GM19328 (cell line): ENCODE measurements at regions not wholly inside any gene's neighbourhood (a gene's known extent, or its start where the extent isn't known, plus 50 kb on each side); places are given as distances from the start of the nearest gene placed in this dataset.
"Not testable (repeated sequence)": the region's sequence is repeated elsewhere in the genome, so short reads cannot be mapped to it uniquely, and the experiment has no call there.

ENCODE experiments used
- ATAC-seq: cut with Tn5 transposase; IDR thresholded peaks from one replicate; pipeline ENCODE4 v1.9.1; 2021; ENCODE audit warnings: mild to moderate bottlenecking, moderate library complexity; ENCODE audit not compliant: unreplicated experiment

DNA sequence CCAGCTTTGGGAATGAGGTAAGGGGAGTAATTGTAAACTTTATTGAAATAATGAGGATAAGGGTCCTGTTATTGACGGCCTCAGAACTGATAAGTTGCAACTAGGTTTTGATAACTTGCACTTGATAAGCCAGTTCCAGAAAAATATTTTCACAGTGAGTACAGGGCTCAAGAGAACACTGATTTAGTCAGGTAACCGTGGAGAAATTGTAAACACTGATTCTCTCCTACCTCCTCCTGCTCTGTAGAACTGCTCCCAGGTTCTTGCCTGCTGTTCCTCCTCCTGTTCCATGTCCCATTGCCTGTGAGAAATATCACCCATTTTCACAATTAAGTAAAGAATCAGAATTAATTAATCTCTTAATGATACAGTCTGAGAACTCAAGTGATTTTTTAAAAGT, 55.0 kb upstream of the CXXC4 start:
- ATAC-seq = no peak

DNA sequence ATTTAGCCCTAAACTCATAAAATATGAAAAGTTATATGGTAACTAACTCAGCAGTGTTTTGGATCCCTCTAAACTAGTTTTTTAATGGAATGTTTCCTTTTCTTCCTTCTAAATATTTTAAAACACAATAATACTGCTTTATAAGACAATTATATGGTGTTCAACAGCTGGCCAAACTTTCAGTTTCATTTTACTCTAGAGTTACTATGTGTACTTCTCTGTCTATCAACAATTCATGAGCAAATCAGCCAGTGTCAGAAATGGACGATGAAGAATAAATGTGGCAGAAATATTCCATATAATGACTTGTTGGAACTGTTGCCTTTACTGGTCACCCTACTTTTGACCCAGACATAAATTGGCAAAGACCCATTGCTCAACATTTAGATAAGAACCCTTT, 64.8 kb upstream of the CXXC4 start:
- no peak for ATAC-seq

- no peak for ATAC-seq
Observed at GRCh38 chr4:104571341-104571740, 76.6 kb upstream of the CXXC4 start.

- ATAC-seq = no peak
Observed at GRCh38 chr4:104574371-104574770, 79.7 kb upstream of the CXXC4 start.

GRCh38 chr4:104575278-104575677, 80.6 kb upstream of the CXXC4 start:
- ATAC-seq = no peak

GRCh38 chr4:104577405-104577804, 82.7 kb upstream of the CXXC4 start:
- no peak for ATAC-seq

GRCh38 chr4:104581476-104581875, 86.8 kb upstream of the CXXC4 start:
- not testable (repeated sequence) for ATAC-seq

DNA sequence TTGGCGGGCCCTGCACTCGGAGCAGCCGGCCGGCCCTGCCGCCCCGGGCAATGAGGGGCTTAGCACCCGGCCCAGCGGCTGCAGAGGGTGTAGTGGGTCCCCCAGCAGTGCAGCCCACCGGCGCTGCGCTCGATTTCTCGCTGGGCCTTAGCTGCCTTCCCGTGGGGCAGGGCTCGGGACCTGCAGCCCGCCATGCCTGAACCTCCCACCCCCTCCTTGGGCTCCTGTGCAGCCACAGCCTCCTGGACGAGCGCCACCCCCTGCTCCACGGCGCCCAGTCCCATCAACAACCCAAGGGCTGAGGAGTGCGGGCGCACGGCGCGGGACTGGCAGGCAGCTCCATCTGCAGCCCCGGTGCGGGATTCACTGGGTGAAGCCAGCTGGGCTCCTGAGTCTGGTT, 87.4 kb upstream of the CXXC4 start:
- not testable (repeated sequence) for ATAC-seq

DNA sequence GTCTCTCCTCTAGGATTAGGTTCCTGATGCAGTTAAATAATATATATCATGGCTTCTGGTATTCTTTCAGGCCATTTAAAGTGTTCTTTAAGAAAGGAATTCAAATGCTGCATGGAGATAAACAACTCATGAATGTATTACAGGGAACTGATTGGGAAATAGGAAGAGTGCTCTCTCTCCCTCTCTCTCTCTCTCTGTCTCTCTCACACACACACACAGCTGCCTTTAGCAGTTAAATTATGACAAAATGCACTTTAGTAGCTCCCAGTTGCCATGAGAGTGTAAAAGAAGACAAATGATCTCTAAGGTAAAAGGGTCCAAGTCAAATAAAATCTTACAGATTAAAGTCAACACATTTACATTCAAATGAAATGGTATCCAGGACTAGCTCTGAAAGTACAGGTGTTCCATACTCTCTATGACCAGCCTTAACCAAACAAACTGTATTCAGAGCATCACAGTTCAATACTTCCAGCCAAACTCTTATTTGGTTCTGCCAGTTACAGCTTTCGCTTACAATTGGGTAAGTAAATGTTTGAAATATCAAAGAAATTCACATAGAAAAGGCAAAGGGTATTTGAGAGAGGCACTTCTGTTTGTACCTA, 94.7 kb upstream of the CXXC4 start:
- no peak for ATAC-seq

DNA sequence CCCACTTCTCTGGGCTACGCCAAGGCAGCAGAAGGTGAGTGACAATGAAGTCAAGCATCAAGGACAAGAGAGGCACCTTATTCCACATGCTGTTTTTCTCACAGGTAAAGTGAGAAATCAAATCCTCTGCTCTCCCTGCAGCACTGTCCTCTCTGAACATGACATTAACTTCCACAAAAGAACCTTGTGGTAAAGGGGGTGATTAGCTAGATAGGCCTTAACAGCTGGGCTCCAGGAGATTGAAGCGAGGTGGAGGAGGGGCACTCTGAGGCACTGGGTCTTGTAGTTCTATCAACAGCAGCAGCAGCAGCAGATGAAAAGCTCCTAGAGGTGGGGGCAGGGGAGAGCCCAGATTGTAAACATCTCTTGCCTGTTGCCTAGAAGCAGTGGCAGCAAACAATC, 96.8 kb upstream of the CXXC4 start:
- ATAC-seq = no peak

DNA sequence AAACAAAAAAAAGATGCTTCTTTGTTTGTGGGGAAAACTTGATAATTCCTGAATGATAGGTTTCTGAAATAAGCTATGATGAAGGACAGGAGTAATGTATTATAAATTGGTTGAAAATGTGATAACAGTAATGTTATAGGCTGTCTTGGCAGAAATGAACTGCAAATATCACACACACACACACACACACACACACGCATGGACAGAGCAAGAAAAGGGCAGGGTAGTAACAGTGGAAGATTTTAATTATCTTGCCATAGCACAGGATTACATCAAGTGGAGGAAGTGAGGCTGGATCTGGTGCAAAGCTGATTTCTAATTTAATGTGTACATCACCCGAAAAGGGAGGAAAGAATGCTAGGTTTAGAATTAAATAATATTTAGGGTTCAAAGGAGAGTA, 97.5 kb upstream of the CXXC4 start:
- ATAC-seq = no peak

DNA sequence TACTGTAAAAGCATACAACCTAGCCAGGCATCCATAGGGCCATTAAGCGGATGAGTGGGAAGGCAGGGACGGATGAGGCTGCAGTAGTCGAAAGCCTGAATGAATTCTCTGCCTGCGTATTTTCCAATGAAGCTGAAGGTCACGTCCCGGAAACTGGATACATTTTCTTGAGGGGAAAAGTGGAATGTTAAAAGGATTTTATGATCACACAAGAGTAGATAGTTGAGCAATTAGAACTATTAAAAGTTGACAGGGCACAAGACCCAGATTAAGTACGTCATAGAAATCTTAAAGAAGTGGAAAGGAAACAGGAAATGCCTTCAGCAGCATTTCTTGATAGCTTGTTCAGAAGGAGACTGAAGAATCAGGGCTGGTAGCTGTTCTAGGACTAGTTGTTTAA, 98.3 kb upstream of the CXXC4 start:
- ATAC-seq = no peak

DNA sequence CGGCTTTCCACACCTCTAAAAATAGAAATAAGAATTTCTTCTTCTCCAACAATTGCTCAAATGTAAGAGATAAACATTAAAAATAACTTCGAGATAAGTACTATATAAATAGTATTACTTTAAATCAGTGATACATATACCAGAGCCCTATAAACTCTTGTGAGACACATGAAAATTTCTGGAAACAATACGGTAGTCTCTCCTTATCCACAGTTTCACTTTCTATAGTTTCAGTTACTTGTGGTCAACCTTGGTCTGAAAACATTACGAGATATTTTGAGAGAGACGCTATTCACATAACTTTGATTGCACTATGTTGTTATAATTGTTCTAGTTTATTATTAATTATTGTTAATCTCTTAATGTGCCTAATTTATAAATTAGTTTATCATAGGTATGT, 101.5 kb upstream of the CXXC4 start:
- no peak for ATAC-seq

- ATAC-seq = no peak
Observed at GRCh38 chr4:104615496-104615895, 120.8 kb upstream of the CXXC4 start.

- ATAC-seq = no peak
Observed at GRCh38 chr4:104615926-104616325, 121.2 kb upstream of the CXXC4 start.

GRCh38 chr4:104616401-104616820, 121.7 kb upstream of the CXXC4 start:
- ATAC-seq = no peak

- ATAC-seq = no peak
Observed at GRCh38 chr4:104625706-104626105, 131.0 kb upstream of the CXXC4 start.

GRCh38 chr4:104629601-104630000, 134.9 kb upstream of the CXXC4 start:
- ATAC-seq = no peak

GRCh38 chr4:104630272-104630671, 135.6 kb upstream of the CXXC4 start:
- ATAC-seq = no peak

- no peak for ATAC-seq
Observed at GRCh38 chr4:104631000-104631399, 136.3 kb upstream of the CXXC4 start.

DNA sequence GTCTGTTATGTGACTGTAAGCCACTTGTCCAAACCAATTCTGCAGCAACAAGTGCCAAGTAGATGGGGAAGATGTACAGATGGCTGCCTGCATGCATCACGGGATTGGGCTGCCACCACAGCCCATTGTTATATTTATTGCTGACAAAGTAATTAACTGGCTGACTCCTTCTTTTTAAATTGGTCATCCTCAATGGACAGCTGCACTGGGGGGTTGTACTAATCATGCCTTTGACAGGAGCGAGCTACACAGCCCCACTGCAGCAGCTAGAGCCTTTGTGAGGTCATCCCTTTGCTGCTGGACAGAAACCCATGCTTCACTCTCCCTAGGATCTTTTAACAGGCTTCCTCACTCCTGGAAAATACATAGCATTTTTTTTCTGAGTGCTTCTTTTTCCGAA, 146.7 kb upstream of the CXXC4 start:
- ATAC-seq = no peak

- ATAC-seq = no peak
Observed at GRCh38 chr4:104642521-104642920, 147.8 kb upstream of the CXXC4 start.

DNA sequence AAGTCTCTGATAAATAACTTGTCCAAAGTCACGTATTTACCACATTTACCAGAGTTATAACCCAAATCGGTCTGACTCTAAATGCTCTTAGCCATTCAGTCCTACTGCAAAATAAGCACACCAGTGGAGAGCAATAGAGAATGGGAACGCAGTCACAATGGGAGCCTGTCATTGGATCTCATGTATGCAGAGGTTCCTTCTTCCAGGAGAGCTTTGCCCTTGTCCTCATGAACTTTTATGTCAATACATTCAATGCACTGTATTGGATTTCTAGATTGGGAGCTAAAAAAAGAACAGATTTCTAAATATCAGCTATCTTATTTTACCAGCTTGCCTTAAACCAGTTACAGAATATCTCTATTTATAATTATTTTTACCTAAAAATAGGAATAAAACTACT, 149.1 kb upstream of the CXXC4 start:
- ATAC-seq = no peak

DNA sequence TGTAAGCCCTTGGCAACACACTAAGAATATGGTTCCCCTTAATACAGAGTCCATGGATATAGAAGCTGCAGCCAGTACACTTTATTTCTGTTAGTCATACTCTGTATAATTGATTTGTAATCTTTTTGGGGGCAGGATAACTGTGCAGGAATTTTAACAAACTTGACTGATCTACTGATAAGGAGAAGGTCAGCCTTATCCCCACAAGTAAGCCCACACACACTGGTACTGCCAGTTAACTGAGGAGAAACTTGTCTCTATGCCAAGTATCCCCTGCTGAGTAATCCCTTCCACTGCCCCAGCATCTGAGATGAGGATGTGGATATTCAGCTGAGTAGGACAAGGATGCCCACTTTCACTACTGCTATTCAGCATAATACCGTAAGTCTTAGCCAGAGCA, 154.9 kb upstream of the CXXC4 start:
- ATAC-seq = no peak
